ENCODE measurements at regions not wholly inside any gene's neighbourhood (a gene's known extent, or its start where the extent isn't known, plus 50 kb on each side); places are given as distances from the start of the nearest gene placed in this dataset.

GRCh38 chr18:28837100-28837499 is 660.2 kb upstream of the CDH2 start:
- TF ChIP-seq POLR2A (IDR thresholded peaks at IDR 0.05) = no peak
- TF ChIP-seq, protein P1, sequence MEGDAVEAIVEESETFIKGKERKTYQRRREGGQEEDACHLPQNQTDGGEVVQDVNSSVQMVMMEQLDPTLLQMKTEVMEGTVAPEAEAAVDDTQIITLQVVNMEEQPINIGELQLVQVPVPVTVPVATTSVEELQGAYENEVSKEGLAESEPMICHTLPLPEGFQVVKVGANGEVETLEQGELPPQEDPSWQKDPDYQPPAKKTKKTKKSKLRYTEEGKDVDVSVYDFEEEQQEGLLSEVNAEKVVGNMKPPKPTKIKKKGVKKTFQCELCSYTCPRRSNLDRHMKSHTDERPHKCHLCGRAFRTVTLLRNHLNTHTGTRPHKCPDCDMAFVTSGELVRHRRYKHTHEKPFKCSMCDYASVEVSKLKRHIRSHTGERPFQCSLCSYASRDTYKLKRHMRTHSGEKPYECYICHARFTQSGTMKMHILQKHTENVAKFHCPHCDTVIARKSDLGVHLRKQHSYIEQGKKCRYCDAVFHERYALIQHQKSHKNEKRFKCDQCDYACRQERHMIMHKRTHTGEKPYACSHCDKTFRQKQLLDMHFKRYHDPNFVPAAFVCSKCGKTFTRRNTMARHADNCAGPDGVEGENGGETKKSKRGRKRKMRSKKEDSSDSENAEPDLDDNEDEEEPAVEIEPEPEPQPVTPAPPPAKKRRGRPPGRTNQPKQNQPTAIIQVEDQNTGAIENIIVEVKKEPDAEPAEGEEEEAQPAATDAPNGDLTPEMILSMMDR (IDR thresholded peaks at IDR 0.05) = no peak

Measured in uterus (tissue), 2 donors.